ENCODE measurements at regions not wholly inside any gene's neighbourhood (a gene's known extent, or its start where the extent isn't known, plus 50 kb on each side); places are given as distances from the start of the nearest gene placed in this dataset.
A peak's percentile ranks its signal among the peaks of the same experiment; 100 is the strongest.

GRCh38 chr7:18081617-18082016 lies 54.0 kb upstream of the PRPS1L1 start:
- no peak for DNase-seq

GRCh38 chr7:18082169-18082568 lies 54.5 kb upstream of the PRPS1L1 start:
- no peak for DNase-seq

- DNase-seq = no peak
Observed at GRCh38 chr7:18086165-18087025, 58.7 kb upstream of the PRPS1L1 start.

- no peak for DNase-seq
Observed at GRCh38 chr7:18087026-18087686, 59.5 kb upstream of the PRPS1L1 start.

GRCh38 chr7:18087687-18088078 lies 60.0 kb upstream of the PRPS1L1 start:
- DNase-seq = no peak

GRCh38 chr7:18096087-18096486 lies 68.4 kb upstream of the PRPS1L1 start:
- DNase-seq = no peak

- no peak for DNase-seq
Observed at GRCh38 chr7:18102576-18102975, 74.9 kb upstream of the PRPS1L1 start.

- no peak for DNase-seq
Observed at GRCh38 chr7:18103436-18104218, 76.0 kb upstream of the PRPS1L1 start.

GRCh38 chr7:18109762-18110161 lies 82.1 kb upstream of the PRPS1L1 start:
- DNase-seq = no peak

GRCh38 chr7:18116661-18117060 lies 89.0 kb upstream of the PRPS1L1 start:
- DNase-seq = no peak

- DNase-seq = no peak
Observed at GRCh38 chr7:18117482-18117881, 89.8 kb upstream of the PRPS1L1 start.

- DNase-seq = no peak
Observed at GRCh38 chr7:18119985-18120384, 92.3 kb upstream of the PRPS1L1 start.

- no peak for DNase-seq
Observed at GRCh38 chr7:18123508-18124239, 96.0 kb upstream of the PRPS1L1 start.

GRCh38 chr7:18125476-18125875 lies 97.8 kb upstream of the PRPS1L1 start:
- DNase-seq = no peak

- DNase-seq = no peak
Observed at GRCh38 chr7:18126281-18126680, 98.6 kb upstream of the PRPS1L1 start.

- DNase-seq = no peak
Observed at GRCh38 chr7:18128846-18129245, 101.2 kb upstream of the PRPS1L1 start.

GRCh38 chr7:18132811-18133210 lies 105.2 kb upstream of the PRPS1L1 start:
- DNase-seq = no peak

- no peak for DNase-seq
Observed at GRCh38 chr7:18133921-18134320, 106.3 kb upstream of the PRPS1L1 start.

GRCh38 chr7:18140943-18141342 lies 113.3 kb upstream of the PRPS1L1 start:
- no peak for DNase-seq

GRCh38 chr7:18144166-18144565 lies 116.5 kb upstream of the PRPS1L1 start:
- DNase-seq = peak in 1 of 2 donors; percentile 12

- DNase-seq = no peak
Observed at GRCh38 chr7:18145160-18145559, 117.5 kb upstream of the PRPS1L1 start.

- no peak for DNase-seq
Observed at GRCh38 chr7:18151422-18151821, 123.8 kb upstream of the PRPS1L1 start.

All from CD4-positive, alpha-beta T cell treated with Interleukin-4 for 1 hour (primary cell).